ENCODE measurements at regions not wholly inside any gene's neighbourhood (a gene's known extent, or its start where the extent isn't known, plus 50 kb on each side); places are given as distances from the start of the nearest gene placed in this dataset.
A peak's percentile ranks its signal among the peaks of the same experiment; 100 is the strongest.
"Not testable (repeated sequence)": the region's sequence is repeated elsewhere in the genome, so short reads cannot be mapped to it uniquely, and the experiment has no call there.

DNA sequence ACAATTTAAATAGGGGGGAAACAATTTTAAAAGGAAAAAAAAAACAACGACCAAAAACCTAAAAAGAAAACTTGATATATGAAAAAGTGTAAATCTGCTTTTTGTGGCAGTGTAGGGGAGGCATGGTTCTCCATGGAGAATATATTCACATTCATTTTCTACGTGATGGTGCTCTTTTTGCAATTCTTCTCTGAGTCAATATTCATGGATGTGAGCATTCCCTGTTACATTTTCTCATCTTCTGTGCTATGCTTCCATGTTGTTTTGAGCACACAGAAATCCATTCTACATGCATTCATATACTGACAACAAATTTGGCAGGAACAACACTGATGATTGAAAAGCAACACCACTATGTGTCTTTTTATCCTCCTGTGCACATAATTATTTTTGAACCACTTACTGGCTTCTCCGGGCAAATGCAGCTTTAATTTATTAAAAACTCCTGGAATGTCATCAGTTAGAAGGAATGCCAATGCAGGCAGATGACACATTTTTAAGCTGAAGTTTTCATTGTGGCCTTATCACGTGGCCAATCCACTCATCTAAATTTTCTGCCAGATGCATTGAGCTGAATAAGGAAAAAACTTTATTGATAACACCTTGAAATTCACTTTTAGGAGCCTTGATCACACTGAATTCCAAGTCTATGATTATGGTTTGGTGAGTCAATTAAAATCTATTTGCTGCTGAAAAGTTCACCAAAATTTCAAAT lies 590.6 kb downstream of the NUF2 start:
- DNase-seq = peak; percentile 29

DNA sequence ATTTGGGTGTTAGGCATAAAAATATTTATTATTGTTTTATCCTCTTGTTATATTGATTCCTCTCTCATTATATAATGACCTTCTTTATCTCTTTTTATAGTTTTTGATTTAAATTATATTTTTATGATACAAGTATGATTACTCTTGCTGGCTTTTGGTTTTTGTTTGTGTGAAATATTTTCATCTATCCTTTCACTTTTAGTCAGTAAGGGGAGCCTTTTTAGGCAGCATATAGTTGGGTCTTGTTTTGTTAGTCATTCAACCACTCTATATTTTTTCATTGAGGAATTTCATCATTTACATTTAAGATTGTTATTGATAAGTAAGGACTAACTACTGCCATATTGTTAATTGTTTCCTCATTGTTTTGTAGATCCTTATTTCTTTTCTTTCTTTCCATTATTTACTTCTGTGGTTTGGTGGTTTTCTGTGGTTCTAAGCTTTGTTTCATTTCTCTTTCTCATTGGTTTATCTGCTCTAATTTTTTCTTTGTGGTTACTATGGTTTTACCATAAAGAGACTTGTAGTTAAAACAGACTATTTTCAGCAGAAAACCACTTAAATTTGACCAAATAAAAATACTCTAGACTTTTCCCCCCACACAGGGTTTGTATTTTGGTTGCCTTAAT lies 593.1 kb downstream of the NUF2 start:
- DNase-seq = no peak

DNA sequence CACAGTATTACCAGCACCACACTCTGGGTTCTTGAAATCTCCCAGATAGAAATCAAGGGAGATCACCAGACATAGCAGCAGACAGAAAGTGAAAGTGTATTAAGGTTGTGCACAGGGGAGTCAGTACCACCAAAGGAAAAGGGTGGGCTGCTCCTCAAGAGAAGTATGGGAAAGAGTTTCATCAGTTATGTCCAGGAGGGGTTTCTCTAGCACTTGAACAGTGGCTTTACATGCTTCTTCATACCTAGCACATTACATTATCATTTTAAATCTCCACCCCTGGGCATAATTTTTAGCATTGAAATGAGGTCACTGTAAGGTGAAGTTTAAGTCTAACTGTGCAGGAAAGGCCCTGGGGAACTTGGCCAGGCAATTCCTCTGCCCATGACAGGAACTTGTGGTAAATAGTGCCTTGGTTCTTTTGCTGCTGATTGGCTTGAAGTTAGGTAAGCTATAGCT lies 601.0 kb downstream of the NUF2 start:
- no peak for DNase-seq

DNA sequence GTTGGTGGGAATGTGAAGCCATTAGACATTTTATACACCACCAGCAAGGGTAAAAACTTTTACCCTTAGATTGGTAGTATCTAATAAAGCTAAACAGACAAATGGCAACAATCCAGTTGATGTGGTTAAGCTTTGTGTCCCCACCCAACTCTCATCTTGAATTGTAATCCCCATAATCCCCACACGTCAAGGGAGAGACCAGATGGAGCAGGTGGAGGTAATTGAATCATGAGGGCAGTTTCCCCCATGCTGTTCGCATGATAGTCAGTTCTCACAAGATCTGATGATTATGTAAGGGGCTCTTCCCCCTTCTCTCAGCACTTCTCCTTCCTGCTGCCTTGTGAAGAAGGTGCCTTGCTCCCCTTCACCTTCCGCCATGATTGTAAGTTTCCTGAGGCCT lies 602.3 kb downstream of the NUF2 start:
- no peak for DNase-seq

DNA sequence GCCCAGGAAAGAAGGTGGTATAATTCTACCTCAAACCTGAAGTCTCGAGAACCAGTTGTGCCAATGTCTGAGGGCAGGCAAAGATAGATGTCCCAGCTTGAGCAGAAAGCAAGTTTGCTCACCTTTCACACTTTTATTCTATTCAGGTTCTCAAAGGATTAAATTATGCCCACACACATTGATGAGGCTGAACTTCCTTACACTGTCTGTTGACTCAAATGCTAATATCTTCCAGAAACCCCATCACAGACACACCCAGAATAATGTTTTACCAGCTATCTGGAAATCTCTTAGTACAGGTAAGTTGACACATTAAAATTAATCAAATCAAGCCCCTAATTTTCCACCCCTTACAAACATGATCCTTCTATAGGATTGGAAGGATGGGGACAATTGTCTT lies 605.7 kb downstream of the NUF2 start:
- DNase-seq = no peak

DNA sequence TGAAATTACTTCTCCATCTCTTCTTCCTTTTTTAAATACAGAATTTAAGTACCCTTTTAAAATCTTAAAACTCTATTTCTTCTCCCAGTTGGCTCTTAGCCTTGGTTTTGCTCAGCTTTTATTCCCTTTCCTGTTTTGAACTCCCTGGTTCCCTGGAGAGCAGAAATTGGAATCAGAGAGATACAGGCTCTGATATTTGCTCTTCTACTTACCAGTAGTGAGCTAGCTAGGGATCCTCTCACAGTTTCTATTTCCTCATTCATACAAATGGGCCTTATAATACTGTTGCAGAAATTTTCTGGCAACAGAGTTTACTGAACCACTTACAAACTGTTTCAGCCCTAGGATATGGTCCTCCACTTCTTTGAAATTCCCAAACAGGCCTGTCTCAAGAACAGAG lies 606.3 kb downstream of the NUF2 start:
- no peak for DNase-seq

DNA sequence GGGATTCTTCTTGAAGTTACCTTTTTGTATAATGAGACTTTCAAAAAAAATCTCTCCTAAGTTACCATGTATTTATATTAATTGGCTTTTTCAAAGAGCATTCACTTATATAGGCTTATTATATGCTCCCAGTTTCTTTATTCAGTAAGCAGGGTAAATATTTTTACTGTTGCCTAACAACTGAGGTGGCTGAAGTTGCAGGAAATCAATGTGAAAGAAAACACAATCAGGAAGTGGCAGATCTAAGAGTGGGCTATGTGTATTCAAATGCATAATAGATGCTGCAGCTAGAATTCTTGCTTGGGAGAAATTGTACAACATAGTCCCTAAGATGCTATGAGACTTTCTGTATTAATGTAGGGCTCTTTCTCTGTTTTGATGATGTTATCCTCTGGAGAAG lies 606.9 kb downstream of the NUF2 start:
- no peak for DNase-seq

DNA sequence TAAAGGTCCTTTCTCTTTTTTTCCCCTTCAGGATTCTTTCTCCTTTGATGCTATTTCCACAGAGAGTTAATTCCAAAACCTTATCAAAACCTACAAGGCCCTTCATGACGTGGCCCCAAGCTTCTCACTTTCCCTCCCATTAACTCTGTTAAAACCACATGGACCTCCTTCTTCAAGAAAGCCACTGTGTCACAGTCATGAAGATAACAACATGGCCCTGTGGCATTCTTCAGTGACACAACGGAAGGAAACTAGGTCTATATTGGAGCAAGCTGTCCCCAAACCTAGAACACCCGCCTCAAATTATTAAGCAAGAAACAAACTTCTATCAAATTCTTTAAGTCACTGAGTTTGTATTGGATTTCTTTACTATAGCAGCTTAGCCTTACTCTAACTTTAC lies 611.1 kb downstream of the NUF2 start:
- no peak for DNase-seq

DNA sequence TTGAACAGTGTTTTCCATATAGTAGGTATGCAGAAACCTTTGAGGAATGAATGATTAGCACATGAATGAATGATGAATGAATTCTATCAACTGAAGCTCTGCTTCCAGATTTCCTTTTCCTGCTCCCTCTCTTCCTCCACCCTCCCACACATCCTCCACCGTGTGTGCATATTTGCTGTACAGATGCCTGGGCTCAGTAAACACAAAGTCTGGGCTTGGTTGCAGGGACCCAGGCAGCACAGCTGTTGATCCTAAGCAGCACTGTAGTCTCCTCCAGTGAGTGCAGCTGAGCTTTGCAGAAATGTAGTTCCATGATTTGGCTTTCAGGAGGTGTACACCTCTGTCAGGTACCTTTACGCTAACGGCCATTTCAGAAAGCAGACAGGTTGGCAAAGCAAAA lies 611.7 kb downstream of the NUF2 start:
- DNase-seq = no peak

DNA sequence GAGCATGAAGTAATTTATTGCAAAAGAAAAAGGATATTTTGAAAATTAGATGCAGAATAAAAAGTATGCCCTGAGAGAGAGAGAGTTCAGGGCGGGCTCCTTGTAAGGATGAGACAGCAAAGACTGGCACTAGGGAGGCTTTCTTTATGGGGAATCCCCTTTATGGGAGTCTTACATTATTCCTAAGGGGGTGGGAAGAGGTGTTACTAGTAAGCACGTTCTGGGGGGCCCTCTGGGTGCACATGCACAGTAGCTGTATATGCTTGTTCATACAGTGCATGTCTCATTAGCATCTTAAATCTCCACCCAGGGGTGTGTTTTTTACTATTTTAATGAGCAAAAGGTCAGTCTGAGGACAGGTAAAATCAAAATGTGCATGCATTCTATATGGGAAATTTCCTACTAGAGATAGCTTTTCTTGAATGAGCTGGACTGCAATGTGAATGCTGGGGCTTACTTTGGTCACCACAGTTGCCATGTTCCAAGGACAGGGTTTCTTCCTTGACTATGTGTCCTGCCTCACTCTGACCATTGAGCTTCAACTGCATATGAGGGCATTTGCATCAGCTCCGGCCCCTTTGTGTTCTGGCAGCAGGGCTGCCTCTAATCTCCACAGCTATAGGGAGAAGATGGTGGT lies 614.1 kb downstream of the NUF2 start:
- DNase-seq = no peak

DNA sequence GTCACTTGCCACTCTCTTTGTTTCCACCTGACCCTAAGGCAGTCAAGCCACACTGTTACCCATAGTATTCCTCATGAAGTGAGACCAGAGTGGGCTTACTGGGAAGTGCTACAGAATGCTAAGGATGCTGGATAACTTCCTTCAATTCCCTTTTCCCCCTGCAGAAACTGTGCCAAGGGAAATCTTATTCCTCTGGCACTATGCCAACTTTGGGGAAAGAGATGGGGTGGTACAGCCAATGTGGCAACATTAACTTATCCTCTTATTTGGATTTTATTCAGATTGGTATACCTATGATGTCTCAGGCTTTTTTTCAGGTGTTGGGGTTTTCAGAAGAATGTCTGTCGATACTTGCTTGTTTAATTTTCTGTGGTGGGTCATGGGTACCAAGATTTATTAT lies 599.4 kb upstream of the PBX1 start:
- DNase-seq = no peak

DNA sequence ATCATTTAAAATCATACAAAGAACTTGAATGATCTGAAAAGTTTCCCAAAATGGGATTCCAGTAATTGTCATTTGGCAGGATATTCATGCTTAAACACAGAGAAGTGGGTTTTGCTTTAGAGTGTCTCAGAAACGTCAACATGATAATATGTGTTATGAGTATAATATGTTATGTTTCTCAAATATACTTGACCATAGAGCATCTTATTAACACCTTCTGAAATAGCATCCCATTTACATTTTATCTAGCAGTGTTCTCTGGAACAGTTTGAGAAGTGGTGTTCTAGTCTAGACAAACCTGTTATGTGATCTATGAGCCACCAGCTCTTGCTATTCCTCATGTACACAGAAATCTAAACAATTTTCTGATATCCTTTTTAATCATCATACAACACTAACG lies 588.8 kb upstream of the PBX1 start:
- no peak for DNase-seq

DNA sequence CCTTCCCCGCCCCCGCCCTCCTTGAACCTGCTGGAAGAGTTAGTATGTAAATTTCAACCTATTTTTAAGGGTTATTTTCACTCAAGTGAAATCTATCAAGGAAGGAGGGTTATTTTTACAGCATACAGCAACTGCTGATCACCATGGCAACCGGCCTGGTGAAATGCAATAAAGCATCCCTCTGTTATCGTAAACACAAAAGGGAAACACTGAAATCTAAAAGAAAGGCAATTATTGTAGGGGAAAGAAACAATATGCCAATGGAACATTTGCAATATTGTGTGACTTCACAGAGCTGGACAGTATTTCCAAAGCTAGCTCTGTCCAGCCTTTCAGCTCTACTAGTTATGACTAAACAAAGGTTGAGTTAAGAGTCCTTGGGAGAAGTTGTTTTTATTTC lies 588.3 kb upstream of the PBX1 start:
- DNase-seq = no peak

DNA sequence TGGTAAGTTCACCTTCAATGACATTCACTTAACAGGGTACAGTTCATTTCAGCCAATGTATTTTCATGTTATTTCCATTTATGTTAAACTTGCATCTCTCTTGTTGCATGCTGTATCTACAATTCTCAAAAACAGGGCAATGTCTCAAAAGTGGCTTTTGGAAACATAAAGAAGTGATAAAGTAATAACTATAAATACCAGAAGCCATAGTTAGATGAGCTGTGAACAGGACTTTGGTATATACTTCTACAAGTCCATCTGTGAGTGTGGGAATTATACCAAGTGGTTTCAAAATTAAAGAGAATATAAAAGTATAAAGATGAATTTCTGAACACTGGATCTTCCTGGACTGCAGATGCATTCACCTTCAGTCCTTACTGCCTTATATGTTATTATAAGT lies 585.4 kb upstream of the PBX1 start:
- DNase-seq = no peak

DNA sequence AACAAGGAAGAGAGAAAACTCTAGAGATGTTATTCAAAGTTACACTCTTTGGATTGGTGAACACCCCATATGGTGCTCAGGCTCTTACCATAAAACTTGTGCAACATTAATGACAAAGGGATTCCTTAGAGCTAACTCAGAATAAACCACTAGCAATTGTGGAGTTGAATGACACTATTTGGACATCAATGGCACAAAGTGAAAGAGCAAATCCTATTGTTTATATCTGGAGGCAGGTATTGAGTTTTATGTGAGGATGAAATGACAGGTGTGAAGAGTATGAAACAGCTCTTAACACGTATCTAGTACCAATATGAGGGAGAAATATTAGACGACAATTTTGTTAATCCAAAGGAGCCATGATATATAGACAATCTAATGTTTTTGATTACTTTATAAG lies 584.9 kb upstream of the PBX1 start:
- DNase-seq = no peak

DNA sequence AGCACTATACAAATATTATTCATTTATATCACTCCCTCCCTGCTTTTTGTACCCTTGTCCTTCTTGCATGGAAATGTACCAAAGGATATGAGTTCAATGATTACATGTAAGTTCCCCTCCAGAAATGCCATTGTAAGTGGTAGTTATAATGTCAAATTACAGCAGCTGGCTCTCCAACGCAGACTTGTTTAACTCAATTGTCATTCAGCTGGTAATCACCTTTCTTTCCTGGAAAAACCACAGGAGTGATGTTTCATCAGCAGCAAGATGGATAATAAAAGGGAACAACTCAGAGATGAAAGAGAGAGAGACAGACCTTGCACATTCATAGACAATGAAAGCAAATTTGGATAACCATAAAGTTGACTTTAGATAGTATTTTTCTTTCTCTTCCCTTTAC lies 578.6 kb upstream of the PBX1 start:
- no peak for DNase-seq

DNA sequence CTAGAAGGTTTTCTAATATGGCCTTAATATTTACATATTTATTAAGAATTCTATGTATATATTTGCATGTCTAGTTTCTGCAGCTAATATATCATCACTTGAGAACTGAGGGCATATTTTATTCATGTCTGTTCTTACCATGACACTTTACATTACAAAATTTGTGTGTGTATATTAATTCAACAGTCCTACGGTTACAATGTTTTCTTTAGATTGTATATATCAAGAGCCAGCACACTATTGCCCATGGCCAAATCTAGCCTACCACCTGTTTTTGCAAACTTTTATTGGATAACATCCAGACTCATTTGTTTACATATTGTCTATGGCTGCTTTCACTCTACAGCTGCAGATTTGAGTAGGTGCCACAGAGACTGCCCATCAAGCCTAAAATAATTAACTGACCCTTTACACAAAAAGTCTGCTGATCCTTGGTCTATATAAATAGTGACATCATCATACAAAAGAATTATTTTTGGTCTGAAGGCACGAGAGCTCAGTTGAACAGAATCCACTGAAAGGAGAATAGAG lies 577.4 kb upstream of the PBX1 start:
- DNase-seq = no peak

DNA sequence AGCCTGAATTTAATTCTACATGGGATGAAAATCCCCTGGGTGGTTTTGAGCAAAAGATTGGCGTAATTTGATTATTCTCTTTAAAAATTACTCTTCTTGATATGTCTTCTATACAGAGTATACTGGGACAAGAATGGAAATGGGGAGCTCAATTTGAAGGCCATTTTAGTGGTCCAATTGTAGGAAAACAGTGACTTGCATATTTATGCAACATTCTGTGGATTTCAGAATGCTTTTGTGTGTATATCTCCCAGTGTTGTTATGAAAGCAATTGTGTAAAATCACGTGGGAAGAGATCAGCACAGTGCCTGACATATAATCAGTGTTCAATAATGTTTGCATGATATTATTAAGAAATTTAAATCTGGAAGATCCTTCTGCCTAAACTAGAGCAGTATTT lies 575.9 kb upstream of the PBX1 start:
- DNase-seq = no peak

DNA sequence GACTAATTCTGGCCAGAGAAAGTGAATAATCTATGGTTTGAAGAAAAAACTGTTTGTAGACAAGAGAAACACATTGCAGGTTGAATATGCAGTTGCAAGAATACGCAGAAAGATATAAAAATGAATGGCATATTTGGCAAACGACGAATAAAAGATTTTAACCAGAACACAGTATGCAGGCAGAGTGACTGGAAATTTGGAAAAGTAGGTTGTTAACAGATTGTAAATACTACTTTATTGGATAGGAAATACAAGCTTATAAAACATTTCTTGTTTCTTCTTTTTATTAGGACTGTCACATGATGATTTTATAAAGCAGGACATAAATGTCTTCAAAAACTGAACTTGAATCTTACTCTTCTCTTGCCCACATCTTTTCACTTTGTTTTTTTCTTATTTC lies 573.3 kb upstream of the PBX1 start:
- no peak for DNase-seq

DNA sequence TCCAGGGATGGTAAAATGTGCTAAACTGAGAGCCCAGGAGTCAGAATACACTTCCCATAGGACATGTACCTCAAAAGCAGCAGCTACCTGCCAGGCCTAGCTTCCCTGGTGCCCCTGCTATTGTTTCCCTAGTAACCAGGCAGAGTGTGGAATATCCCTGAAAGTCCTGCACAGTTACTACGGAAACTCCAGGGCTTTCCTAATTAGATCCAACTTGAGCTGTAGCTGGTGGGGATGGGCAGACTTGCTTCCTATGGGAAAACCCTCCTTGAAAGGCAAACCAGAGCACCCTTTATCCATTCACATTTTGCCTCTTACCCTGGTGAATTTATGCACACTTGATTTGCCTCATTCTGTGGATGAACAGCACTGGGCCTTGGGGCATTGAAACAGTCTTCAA lies 559.9 kb upstream of the PBX1 start:
- DNase-seq = no peak

DNA sequence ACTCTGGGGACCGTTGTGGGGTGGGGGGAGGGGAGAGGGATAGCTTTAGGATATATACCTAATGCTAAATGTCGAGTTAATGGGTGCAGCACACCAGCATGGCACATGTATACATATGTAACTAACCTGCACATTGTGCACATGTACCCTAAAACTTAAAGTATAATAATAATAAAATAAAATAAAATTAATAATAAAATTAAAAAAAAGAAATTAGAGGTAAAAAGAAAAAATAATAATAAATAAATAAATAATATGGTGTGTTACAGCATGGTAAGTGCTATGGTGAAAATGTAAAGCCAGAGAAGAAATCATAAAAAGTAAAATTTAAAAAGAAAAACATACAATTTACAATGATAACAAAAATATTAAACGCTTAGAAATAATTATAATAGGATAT lies 552.8 kb upstream of the PBX1 start:
- DNase-seq = not testable (repeated sequence)

DNA sequence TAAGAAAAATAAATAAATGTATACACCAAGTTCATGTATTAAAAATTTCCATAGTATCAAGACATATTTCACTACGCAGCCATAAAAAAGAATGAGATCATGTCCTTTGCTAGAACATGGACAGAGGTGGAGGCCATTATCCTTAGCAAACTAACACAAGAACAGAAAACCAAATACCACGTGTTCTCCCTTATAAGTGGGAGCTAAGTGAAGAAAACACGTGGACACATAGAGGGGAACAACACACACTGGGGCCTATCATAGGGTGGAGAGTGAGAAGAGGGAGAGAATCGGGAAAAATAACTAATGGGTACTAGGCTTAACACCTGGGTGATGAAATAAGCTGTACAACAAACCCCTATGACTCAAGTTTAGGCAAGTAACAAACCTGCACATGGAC lies 552.4 kb upstream of the PBX1 start:
- DNase-seq = no peak

DNA sequence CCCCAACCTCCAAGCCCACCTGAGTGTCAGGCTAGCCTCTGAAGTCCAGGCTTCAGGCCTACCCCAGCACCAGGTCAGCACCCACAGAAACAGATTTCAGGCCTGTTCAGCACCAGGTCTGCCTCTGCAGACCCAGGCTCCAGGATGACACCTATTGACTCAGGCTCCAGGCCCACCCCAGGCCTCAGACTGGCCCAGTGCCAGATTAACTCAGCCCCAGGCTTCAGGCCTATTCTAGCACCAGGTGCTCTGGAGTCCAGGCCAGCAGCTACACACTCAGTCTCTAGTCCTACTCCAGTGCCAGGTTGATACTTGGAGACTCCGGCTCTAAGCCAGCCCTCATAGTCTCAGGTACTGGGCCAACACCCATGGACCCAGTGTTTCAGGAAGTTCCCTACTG lies 541.7 kb upstream of the PBX1 start:
- DNase-seq = no peak

DNA sequence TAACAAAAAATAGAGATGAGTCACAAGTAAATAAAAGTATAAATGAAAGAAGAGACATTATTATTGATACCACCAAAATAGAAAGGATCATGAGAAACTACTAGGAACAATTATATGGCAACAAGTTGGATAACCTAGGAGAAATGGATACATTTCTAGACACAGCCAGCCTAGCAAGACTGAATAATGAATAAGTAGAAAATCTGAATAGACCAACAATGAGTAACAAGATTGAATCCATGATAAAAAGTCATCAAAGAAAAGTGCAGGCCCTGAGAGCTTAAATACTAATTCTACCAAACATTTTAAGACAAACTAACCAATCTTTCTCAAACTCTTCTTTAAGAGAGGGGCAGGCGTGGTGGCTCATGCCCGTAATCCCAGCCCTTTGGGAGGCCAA lies 538.6 kb upstream of the PBX1 start:
- no peak for DNase-seq

All from EL (cell line).